ENCODE measurements at regions not wholly inside any gene's neighbourhood (a gene's known extent, or its start where the extent isn't known, plus 50 kb on each side); places are given as distances from the start of the nearest gene placed in this dataset.

DNA sequence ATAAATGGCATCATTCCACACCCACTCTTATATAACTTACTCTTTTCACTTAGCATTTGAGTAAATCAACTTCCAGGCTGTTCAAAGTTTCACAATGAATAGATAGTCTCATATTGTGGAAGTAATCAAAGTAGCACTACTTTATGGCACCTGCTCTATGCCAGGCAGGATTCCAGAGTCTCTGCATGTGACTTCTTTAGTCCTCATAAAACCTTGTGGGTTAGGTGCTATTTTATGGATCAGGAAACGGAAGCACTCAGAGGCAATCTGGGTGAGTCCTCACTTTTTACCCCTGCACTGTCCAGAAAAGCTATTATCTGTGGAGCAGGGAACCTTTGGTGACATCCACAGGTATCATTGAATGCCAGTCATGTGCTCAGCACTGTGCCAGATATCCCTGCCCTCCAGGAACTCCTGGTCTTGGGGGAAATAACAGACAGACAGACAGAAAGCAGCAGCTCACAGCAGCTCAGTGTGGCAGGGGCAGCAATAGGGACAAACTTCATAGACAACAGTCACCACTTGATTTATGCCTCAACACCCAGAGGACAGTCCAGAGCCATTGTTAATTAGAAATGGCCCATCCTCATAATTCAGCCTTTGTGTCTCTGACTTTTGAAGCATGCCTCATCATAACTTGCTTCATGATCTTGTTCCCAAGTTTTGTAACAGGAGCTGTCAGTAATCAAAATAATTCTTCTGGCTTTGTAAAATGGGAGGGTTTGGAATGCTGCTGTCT, 160.6 kb downstream of the SEC23IP start:
- TF ChIP-seq CTCF (IDR thresholded peaks at IDR 0.05; ENCODE audit: insufficient read depth, low read length) (no peak), REST (IDR thresholded peaks at IDR 0.05; ENCODE audit: insufficient replicate concordance, low read depth) (no peak), POLR2AphosphoS5 (IDR thresholded peaks at IDR 0.05; ENCODE audit: low read depth) (no peak), GABPA (IDR thresholded peaks at IDR 0.05; ENCODE audit: low read depth) (no peak)

All from HL-60 (cell line).